BJ (cell line): ENCODE measurements at regions not wholly inside any gene's neighbourhood (a gene's known extent, or its start where the extent isn't known, plus 50 kb on each side); places are given as distances from the start of the nearest gene placed in this dataset.

Source experiments
- CTCF ChIA-PET: fragments of 350-600 bp; formaldehyde crosslinking; extraction: SDS; loops from one replicate; lab custom pipeline; 2021; ENCODE audit warnings: antibody characterized with exemption, inconsistent platforms; lab: Yijun Ruan, JAX
- POLR2A ChIA-PET: fragments of 300-600 bp; sonication (Branson Sonifier 250); formaldehyde crosslinking; extraction: SDS; loops from one replicate; lab custom pipeline; 2021; ENCODE audit warnings: antibody characterized with exemption; lab: Charles Lee
- DNase-seq: peaks from one replicate; pipeline ENCODE4 v3.0.0-alpha.2; 2011; ENCODE audit warnings: low read depth
- H3K27me3 ChIP-seq: 2 replicates; pipeline ENCODE4 v1.6.0; 2011; ENCODE audit warnings: low read length; ENCODE audit not compliant: control insufficient read depth, insufficient read depth
- H3K36me3 ChIP-seq: 2 replicates; pipeline ENCODE4 v1.5.1; 2011; ENCODE audit warnings: low read length; ENCODE audit not compliant: control insufficient read depth, insufficient read depth
- H3K4me3 ChIP-seq: 2 replicates; pipeline ENCODE4 v1.5.1; 2011; ENCODE audit warnings: low read depth, mild to moderate bottlenecking, control low read depth, low read length
- CTCF ChIP-seq: IDR thresholded peaks from 2 replicates; pipeline ENCODE4 v1.5.1; 2011; ENCODE audit warnings: low read depth, mild to moderate bottlenecking, control low read depth, inconsistent platforms, low read length, moderate library complexity; ENCODE audit not compliant: insufficient read depth

GRCh38 chr2:71277536-71278103 is 50.7 kb upstream of the PAIP2B start:
- CTCF ChIA-PET, result interaction anchor here (1.2 to 2.8 kb wide), 2 partner anchors 10 to 22 kb away, joined by 4 to 17 read pairs; no protein-coding TSS in a partner anchor
- TF ChIP-seq CTCF, result peak; percentile 40

GRCh38 chr2:71277147-71277475 is 50.2 kb upstream of the PAIP2B start:
- POLR2A ChIA-PET, result interaction anchor here (0.6 kb wide), 1 partner anchor 17 kb away, joined by 4 read pairs; no protein-coding TSS in a partner anchor

More at GRCh38 chr2:71277536-71278103, 50.7 kb upstream of the PAIP2B start:
- Histone ChIP-seq H3K36me3 (no peaks in the 10 kb centered on the region), H3K4me3 (peak overlapping the region; percentile 50), H3K27me3 (peaks cover 2% of the 10 kb centered on the region; the same call in 1 of the 2 replicates)
- POLR2A ChIA-PET, result no interaction called here
- DNase-seq, result no peak

GRCh38 chr2:71276311-71277146 is 49.6 kb upstream of the PAIP2B start:
- ChIA-PET POLR2A (interaction anchor here (0.6 kb wide), 1 partner anchor 17 kb away, joined by 4 read pairs; no protein-coding TSS in a partner anchor), CTCF (interaction anchor here (2.8 kb wide), 1 partner anchor 23 kb away, joined by 17 read pairs; no protein-coding TSS in a partner anchor)
- DNase-seq, result peak; percentile 19

More at GRCh38 chr2:71277147-71277475, 50.2 kb upstream of the PAIP2B start:
- no peak for TF ChIP-seq CTCF
- peaks cover under 1% of the 10 kb centered on the region; the same call in 1 of the 2 replicates for H3K27me3 ChIP-seq
- CTCF ChIA-PET, result interaction anchor here (2.8 kb wide), 1 partner anchor 22 kb away, joined by 17 read pairs; no protein-coding TSS in a partner anchor
- no peak for DNase-seq
- H3K36me3 ChIP-seq, result no peaks in the 10 kb centered on the region
- H3K4me3 ChIP-seq, result peak overlapping the region; percentile 50

More at GRCh38 chr2:71276311-71277146, 49.6 kb upstream of the PAIP2B start:
- TF ChIP-seq CTCF, result 0 out of 2 replicates have a peak, but pooled peaks have one; percentile 17
- no peaks in the 10 kb centered on the region for H3K36me3 ChIP-seq
- H3K27me3 ChIP-seq, result no peaks in the 10 kb centered on the region
- H3K4me3 ChIP-seq, result peak overlapping the region; percentile 50
